SK-N-SH (cell line): ENCODE measurements at regions not wholly inside any gene's neighbourhood (a gene's known extent, or its start where the extent isn't known, plus 50 kb on each side); places are given as distances from the start of the nearest gene placed in this dataset.

Source experiments
- CTCF ChIA-PET: fragments of 300-600, 350-600 bp; formaldehyde crosslinking; extraction: SDS; loops from one replicate; lab custom pipeline; 2021; lab: Yijun Ruan, JAX
- POLR2A ChIA-PET: fragments of 350-600 bp; sonication (Branson Sonifier 250); formaldehyde crosslinking; extraction: SDS; loops from one replicate; lab custom pipeline; 2020; ENCODE audit warnings: antibody characterized with exemption, inconsistent platforms; lab: Yijun Ruan, JAX
- DNase-seq: peaks from one replicate; pipeline ENCODE4 v3.0.0; 2012
- H2AFZ ChIP-seq: fragments of 200-600 bp; sonication (generic); 2 replicates; pipeline ENCODE4 v1.8.1; 2016; ENCODE audit warnings: antibody characterized with exemption, mild to moderate bottlenecking, low read depth
- H3F3A ChIP-seq: fragments of 200-600 bp; sonication (generic); replicated peaks from 2 replicates; pipeline ENCODE3; 2016; ENCODE audit warnings: antibody characterized with exemption, mild to moderate bottlenecking; ENCODE audit not compliant: insufficient read depth
- H3K27ac ChIP-seq, 2 experiments: fragments of 200-500 bp in 1 of 2; fragments of 200-600 bp in 1 of 2; sonication (Bioruptor generic) in 1 of 2; sonication (generic), shearing (Covaris generic) in 1 of 2; 2 replicates each; pipeline versions ENCODE4 v1.5.1 to v1.6.1; 2014 to 2016; ENCODE audit warnings: low read depth in 2 of 2, inconsistent platforms in 1 of 2, low read length in 1 of 2, mild to moderate bottlenecking in 1 of 2, mixed read lengths in 1 of 2
- H3K27me3 ChIP-seq: fragments of 200-600 bp; sonication (generic), shearing (Covaris generic); 2 replicates; pipeline ENCODE4 v1.6.1; 2016; ENCODE audit warnings: mixed run types; ENCODE audit not compliant: insufficient read depth
- H3K36me3 ChIP-seq, 2 experiments: fragments of 200-500 bp in 1 of 2; fragments of 200-600 bp in 1 of 2; sonication (Bioruptor generic) in 1 of 2; sonication (generic) in 1 of 2; replicated peaks in 1 of 2; 2 replicates each; pipeline versions ENCODE3 to v1.5.1; 2014 to 2016; ENCODE audit warnings: low read length in 1 of 2, mild to moderate bottlenecking in 1 of 2; ENCODE audit not compliant: insufficient read depth in 2 of 2, control insufficient read depth in 1 of 2
- H3K4me1 ChIP-seq, 2 experiments: fragments of 200-500 bp in 1 of 2; fragments of 200-600 bp in 1 of 2; sonication (Bioruptor generic) in 1 of 2; sonication (generic), shearing (Covaris generic) in 1 of 2; 2 replicates each; pipeline versions ENCODE4 v1.5.1 to v1.6.1; 2014 to 2016; ENCODE audit warnings: low read depth in 1 of 2, low read length in 1 of 2, mixed run types in 1 of 2; ENCODE audit not compliant: insufficient read depth in 2 of 2, control insufficient read depth in 1 of 2
- H3K4me2 ChIP-seq: fragments of 200-600 bp; sonication (generic), shearing (Covaris generic); 2 replicates; pipeline ENCODE4 v1.6.1; 2017; ENCODE audit warnings: mixed run types
- H3K4me3 ChIP-seq, 2 experiments: fragments of 200-500 bp in 1 of 2; fragments of 200-600 bp in 1 of 2; sonication (Bioruptor generic) in 1 of 2; sonication (generic), shearing (Covaris generic) in 1 of 2; 2 replicates each; pipeline versions ENCODE4 v1.5.1 to v1.8.1; 2014 to 2016; ENCODE audit warnings: low read depth in 2 of 2, inconsistent platforms in 1 of 2, low read length in 1 of 2, mild to moderate bottlenecking in 1 of 2, mixed read lengths in 1 of 2, moderate library complexity in 1 of 2
- H3K79me2 ChIP-seq: fragments of 200-600 bp; sonication (generic); 2 replicates; pipeline ENCODE4 v1.8.1; 2017; ENCODE audit warnings: mild to moderate bottlenecking; ENCODE audit not compliant: insufficient read depth
- H3K9ac ChIP-seq: fragments of 200-600 bp; sonication (generic); 2 replicates; pipeline ENCODE4 v1.6.1; 2017; ENCODE audit warnings: mixed run types
- H3K9me2 ChIP-seq: fragments of 200-600 bp; sonication (generic); 2 replicates; pipeline ENCODE4 v1.6.1; 2017; ENCODE audit warnings: mixed run types
- H3K9me3 ChIP-seq: fragments of 200-600 bp; sonication (generic); 2 replicates; pipeline ENCODE4 v1.6.1; 2017; ENCODE audit warnings: mixed run types, mild to moderate bottlenecking, moderate library complexity
- H4K20me1 ChIP-seq: fragments of 200-600 bp; sonication (generic); 2 replicates; pipeline ENCODE4 v1.6.1; 2017; ENCODE audit warnings: mild to moderate bottlenecking, mixed run types; ENCODE audit not compliant: insufficient read depth
- CHD2 ChIP-seq: fragments of 150-350 bp; IDR thresholded peaks from 2 replicates; pipeline ENCODE4 v1.6.1; 2018; ENCODE audit warnings: low read length; ENCODE audit not compliant: partially characterized antibody
- FOSL2 ChIP-seq: IDR thresholded peaks from 2 replicates; pipeline ENCODE4 v1.4.0; 2012; ENCODE audit warnings: low read depth, mild to moderate bottlenecking, moderate library complexity, borderline replicate concordance
- FOXJ3 ChIP-seq: sonication (generic); formaldehyde crosslinking; IDR thresholded peaks from 2 replicates; pipeline ENCODE4 v1.5.1; 2020; ENCODE audit warnings: mild to moderate bottlenecking, missing genetic modification reagents
- MEF2A ChIP-seq: IDR thresholded peaks from 2 replicates; pipeline ENCODE4 v1.4.0; 2012; ENCODE audit warnings: low read depth, borderline replicate concordance
- NFIC ChIP-seq: IDR thresholded peaks from 2 replicates; pipeline ENCODE4 v1.4.0; 2012; ENCODE audit warnings: borderline replicate concordance
- YY1 ChIP-seq: IDR thresholded peaks from 2 replicates; pipeline ENCODE4 v1.4.0; 2012; ENCODE audit warnings: low read depth, mild to moderate bottlenecking
- WGBS: methylation state at CpG from one replicate; pipeline ENCODE4 v1.1.6; 2017; ENCODE audit warnings: low lambda C conversion rate; 5-methylcytosine and 5-hydroxymethylcytosine counted together
- TF ChIP-seq, protein P1 (sequence below): fragments of 200-600 bp; sonication (generic); IDR thresholded peaks from 2 replicates; pipeline ENCODE4 v1.6.1; 2017; ENCODE audit warnings: antibody characterized with exemption, mild to moderate bottlenecking, moderate library complexity
- TF ChIP-seq, protein P2 (sequence below): IDR thresholded peaks from 2 replicates; pipeline ENCODE4; 2012
- TF ChIP-seq, protein P3 (sequence below): fragments of 150-350 bp; IDR thresholded peaks from 2 replicates; pipeline ENCODE4 v1.6.1; 2017; ENCODE audit warnings: antibody characterized with exemption, low read length, low read depth, borderline replicate concordance

DNA sequence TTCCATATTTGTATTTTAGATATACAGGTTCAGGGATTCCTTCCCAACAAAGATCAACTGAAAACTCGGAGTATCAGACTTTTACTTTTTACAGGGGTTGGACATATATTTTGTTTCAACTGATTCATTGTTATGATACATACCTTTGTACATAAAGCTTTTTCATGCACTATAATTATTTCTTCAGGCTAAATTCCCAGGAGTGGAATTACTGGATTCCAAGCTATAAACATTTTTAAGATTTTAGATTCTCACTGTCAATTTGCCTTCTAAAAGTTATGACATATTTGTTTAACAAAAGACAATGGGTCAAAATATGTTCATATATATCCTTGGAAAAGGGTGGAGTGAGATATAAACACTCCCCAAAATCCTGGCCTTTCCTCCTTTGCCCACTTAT, 449.0 kb downstream of the PDCD6IP start:
- no peaks in the 10 kb centered on the region for H3K79me2 ChIP-seq
- no peaks in the 10 kb centered on the region for H3K9me3 ChIP-seq
- ChIA-PET POLR2A (no interaction called here), CTCF (interaction anchor here (0.8 to 1.4 kb wide), 2 partner anchors 8 to 14 kb away, joined by 3 read pairs; no protein-coding TSS in a partner anchor)
- H3K4me3 ChIP-seq: no peak overlapping the region
- no peaks in the 10 kb centered on the region for H4K20me1 ChIP-seq
- H2AFZ ChIP-seq: no peak overlapping the region
- no peak overlapping the region for H3K4me2 ChIP-seq
- no peaks in the 10 kb centered on the region for H3F3A ChIP-seq
- H3K9me2 ChIP-seq: no peaks in the 10 kb centered on the region
- TF ChIP-seq NFIC (no peak), YY1 (no peak), FOSL2 (no peak), FOXJ3 (no peak), MEF2A (no peak)
- TF ChIP-seq, protein P1, sequence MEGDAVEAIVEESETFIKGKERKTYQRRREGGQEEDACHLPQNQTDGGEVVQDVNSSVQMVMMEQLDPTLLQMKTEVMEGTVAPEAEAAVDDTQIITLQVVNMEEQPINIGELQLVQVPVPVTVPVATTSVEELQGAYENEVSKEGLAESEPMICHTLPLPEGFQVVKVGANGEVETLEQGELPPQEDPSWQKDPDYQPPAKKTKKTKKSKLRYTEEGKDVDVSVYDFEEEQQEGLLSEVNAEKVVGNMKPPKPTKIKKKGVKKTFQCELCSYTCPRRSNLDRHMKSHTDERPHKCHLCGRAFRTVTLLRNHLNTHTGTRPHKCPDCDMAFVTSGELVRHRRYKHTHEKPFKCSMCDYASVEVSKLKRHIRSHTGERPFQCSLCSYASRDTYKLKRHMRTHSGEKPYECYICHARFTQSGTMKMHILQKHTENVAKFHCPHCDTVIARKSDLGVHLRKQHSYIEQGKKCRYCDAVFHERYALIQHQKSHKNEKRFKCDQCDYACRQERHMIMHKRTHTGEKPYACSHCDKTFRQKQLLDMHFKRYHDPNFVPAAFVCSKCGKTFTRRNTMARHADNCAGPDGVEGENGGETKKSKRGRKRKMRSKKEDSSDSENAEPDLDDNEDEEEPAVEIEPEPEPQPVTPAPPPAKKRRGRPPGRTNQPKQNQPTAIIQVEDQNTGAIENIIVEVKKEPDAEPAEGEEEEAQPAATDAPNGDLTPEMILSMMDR: no peak
- TF ChIP-seq, protein P2, sequence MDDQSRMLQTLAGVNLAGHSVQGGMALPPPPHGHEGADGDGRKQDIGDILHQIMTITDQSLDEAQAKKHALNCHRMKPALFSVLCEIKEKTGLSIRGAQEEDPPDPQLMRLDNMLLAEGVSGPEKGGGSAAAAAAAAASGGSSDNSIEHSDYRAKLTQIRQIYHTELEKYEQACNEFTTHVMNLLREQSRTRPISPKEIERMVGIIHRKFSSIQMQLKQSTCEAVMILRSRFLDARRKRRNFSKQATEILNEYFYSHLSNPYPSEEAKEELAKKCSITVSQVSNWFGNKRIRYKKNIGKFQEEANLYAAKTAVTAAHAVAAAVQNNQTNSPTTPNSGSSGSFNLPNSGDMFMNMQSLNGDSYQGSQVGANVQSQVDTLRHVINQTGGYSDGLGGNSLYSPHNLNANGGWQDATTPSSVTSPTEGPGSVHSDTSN: no peak
- TF ChIP-seq, protein P3, sequence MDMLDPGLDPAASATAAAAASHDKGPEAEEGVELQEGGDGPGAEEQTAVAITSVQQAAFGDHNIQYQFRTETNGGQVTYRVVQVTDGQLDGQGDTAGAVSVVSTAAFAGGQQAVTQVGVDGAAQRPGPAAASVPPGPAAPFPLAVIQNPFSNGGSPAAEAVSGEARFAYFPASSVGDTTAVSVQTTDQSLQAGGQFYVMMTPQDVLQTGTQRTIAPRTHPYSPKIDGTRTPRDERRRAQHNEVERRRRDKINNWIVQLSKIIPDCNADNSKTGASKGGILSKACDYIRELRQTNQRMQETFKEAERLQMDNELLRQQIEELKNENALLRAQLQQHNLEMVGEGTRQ: no peak
- no peak for DNase-seq
- H3K27me3 ChIP-seq: no peaks in the 10 kb centered on the region
- no peak overlapping the region for H3K27ac ChIP-seq
- H3K9ac ChIP-seq: no peak overlapping the region
- H3K36me3 ChIP-seq: no peaks in the 10 kb centered on the region
- H3K4me1 ChIP-seq: no peaks in the 10 kb centered on the region; a peak in 1 of 4 replicates
- 15% methylated on average over 1 of the region's 1 CpG for WGBS

DNA sequence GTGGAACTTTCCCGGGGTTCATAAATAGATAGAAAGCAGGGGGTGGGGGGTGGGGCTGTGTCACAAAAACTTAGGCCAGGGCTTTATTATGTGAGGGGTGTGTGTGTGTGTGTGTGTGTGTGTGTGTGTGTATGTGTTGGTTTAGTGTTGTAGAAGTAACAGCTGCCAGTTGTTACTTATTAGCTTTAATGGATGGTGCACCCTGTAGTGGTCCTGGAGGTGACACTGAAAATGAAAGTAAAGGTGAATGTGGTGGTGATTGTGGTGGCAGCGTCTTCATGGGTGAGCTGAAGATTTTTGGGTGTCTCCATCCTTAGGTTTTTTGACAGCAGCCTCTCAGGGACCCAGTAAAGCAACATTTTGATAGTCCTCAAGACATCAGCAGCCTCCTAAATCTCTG, 449.9 kb downstream of the PDCD6IP start:
- no peak for TF ChIP-seq CHD2
- no peak for TF ChIP-seq YY1
- 38% methylated on average over 2 of the region's 2 CpGs for WGBS
- H3K9ac ChIP-seq: no peak overlapping the region
- CTCF ChIA-PET: interaction anchor here (0.8 to 1.4 kb wide), 2 partner anchors 9 to 13 kb away, joined by 3 read pairs; no protein-coding TSS in a partner anchor
- no peaks in the 10 kb centered on the region for H3K36me3 ChIP-seq
- H3K4me3 ChIP-seq: no peak overlapping the region
- POLR2A ChIA-PET: no interaction called here
- no peak overlapping the region for H3K4me2 ChIP-seq
- no peak overlapping the region for H3K27ac ChIP-seq
- H2AFZ ChIP-seq: no peak overlapping the region
- no peaks in the 10 kb centered on the region for H3K9me3 ChIP-seq
- H3K27me3 ChIP-seq: no peaks in the 10 kb centered on the region
- no peaks in the 10 kb centered on the region for H4K20me1 ChIP-seq
- H3K79me2 ChIP-seq: no peaks in the 10 kb centered on the region
- H3K9me2 ChIP-seq: no peaks in the 10 kb centered on the region
- no peak for DNase-seq
- H3K4me1 ChIP-seq: no peaks in the 10 kb centered on the region
- no peaks in the 10 kb centered on the region for H3F3A ChIP-seq
